ENCODE measurements at regions not wholly inside any gene's neighbourhood (a gene's known extent, or its start where the extent isn't known, plus 50 kb on each side); places are given as distances from the start of the nearest gene placed in this dataset.

GRCh38 chr16:29306201-29306600, 100.3 kb downstream of the NPIPB11 start:
- TF ChIP-seq TCF7L2 (IDR thresholded peaks at IDR 0.05; ENCODE audit: low read depth, low read length) (no peak), MEF2D (CRISPR knock-in tag; IDR thresholded peaks at IDR 0.05) (no peak), SIN3B (IDR thresholded peaks at IDR 0.05; ENCODE audit: low read length) (no peak), SAFB2 (CRISPR knock-in tag; IDR thresholded peaks at IDR 0.05; ENCODE audit: borderline replicate concordance, low read depth) (no peak), MZF1 (CRISPR knock-in tag; IDR thresholded peaks at IDR 0.05; ENCODE audit: borderline replicate concordance) (no peak), ZNF160 (CRISPR knock-in tag; IDR thresholded peaks at IDR 0.05) (no peak), DDIT3 (CRISPR knock-in tag; IDR thresholded peaks at IDR 0.05) (no peak)
- TF ChIP-seq, protein P1, sequence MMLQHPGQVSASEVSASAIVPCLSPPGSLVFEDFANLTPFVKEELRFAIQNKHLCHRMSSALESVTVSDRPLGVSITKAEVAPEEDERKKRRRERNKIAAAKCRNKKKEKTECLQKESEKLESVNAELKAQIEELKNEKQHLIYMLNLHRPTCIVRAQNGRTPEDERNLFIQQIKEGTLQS (CRISPR knock-in tag; IDR thresholded peaks at IDR 0.05): no peak

Data from HepG2 (cell line).